Mucosa of descending colon (tissue), 3 donors: ENCODE measurements at regions not wholly inside any gene's neighbourhood (a gene's known extent, or its start where the extent isn't known, plus 50 kb on each side); places are given as distances from the start of the nearest gene placed in this dataset.

Experiments used
- ATAC-seq: fragments of 200-7000 bp; cut with Tn5 transposase; one replicate; pipeline ENCODE4 v1.9.1; 2020; ENCODE audit warnings: mild to moderate bottlenecking, moderate library complexity
- DNase-seq, 3 donors: peaks; one replicate each; pipeline ENCODE4 v3.0.0-alpha.2; 2020
- H3K36me3 ChIP-seq: fragments of 200-600 bp; one replicate; pipeline ENCODE4 v1.8.0; 2021; ENCODE audit warnings: low read depth, mild to moderate bottlenecking
- H3K4me1 ChIP-seq: fragments of 200-600 bp; one replicate; pipeline ENCODE4 v1.8.0; 2021; ENCODE audit warnings: low read depth, mild to moderate bottlenecking
- H3K4me3 ChIP-seq: fragments of 200-600 bp; one replicate; pipeline ENCODE4 v1.8.0; 2021; ENCODE audit warnings: mild to moderate bottlenecking
- H3K9me3 ChIP-seq: fragments of 200-600 bp; one replicate; pipeline ENCODE4 v1.8.0; 2021; ENCODE audit warnings: mild to moderate bottlenecking
- CTCF ChIP-seq: fragments of 200-600 bp; IDR thresholded peaks from one replicate; pipeline ENCODE4 v1.8.0; 2022; ENCODE audit warnings: antibody characterized with exemption, mild to moderate bottlenecking
- intact Hi-C, 2 donors: fragments of 100-400 bp; cut with DNase I in 1 of 2; cut with micrococcal nuclease in 1 of 2; formaldehyde crosslinking; loops; one replicate each; pipeline versions ENCODE4 v1.11.0 to v1.11.1; 2022; cut with DNase I, micrococcal nuclease
- donor health status: DM: no; HTN: no; CAD: no; lungs with moderate emphysema.
- donor health status: DM: no; HTN: no; CAD: no.
- donor health status: DM: no; HTN: yes; CAD: no.

DNA sequence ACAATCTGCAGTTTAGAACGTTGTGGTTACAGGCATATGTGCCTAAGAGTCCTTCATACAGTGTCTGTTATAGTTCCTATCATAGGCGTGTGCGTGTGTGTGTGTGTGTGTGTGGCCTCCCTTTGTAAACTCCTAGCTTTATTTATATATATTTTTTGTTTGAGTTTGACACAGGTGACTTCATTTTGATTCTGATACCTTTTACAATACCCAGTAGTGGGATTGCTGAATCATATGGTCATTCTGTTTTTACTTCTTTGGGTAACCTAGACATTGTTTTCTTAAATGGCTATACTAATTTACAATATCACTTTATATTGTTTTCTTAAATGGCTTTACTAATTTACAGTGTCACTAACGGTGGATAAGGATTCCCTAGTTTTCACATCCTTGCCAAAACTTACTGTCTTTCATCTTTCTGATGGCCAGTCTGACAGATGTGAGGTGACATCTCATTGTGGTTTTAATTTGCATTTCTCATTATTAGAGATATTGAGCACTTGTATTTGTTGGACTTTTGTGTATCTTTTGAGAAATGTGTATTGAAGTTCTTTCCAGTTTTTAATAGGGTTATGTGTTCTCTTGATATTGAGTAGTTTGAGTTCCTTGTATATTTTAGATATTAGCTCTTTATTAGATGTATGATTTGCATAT, 211.1 kb upstream of the NUDT6 start:
- ATAC-seq: no peak
- intact Hi-C loops: no loop called here
- Histone ChIP-seq H3K36me3 (no peaks in the 10 kb centered on the region), H3K4me1 (no peaks in the 10 kb centered on the region), H3K4me3 (no peak overlapping the region), H3K9me3 (no peaks in the 10 kb centered on the region)
- no peak for TF ChIP-seq CTCF
- no peak for DNase-seq

- no peak for TF ChIP-seq CTCF
- no peak for DNase-seq
- H3K4me3 ChIP-seq: no peak overlapping the region
- intact Hi-C loops: no loop called here
- peak; percentile 77 for ATAC-seq
- H3K36me3 ChIP-seq: no peaks in the 10 kb centered on the region
- no peaks in the 10 kb centered on the region for H3K9me3 ChIP-seq
- peaks cover 3% of the 10 kb centered on the region for H3K4me1 ChIP-seq
Measured at GRCh38 chr4:123144616-123145015, 222.2 kb upstream of the NUDT6 start.

DNA sequence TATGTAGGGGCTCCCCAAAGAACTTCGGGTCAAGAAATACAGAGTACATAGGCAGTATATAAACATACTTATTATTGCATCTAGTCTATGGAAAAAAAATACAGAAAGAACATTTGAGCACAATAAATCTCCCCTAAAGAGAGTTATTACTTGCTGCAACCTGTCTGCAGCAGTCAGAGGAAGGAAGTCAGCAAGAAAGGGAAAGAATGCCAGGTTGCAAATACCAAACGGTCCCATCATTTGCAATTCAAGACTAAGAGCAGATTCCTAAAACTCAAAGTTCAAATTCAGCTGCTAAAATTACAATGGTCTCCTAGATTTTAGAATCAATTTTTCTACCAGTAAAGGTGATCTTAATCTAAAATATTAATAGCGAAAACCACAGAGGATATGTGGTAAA, 236.2 kb upstream of the NUDT6 start:
- DNase-seq: no peak
- H3K36me3 ChIP-seq: no peaks in the 10 kb centered on the region
- ATAC-seq: no peak
- no peak overlapping the region for H3K4me3 ChIP-seq
- intact Hi-C loops: no loop called here
- no peak for TF ChIP-seq CTCF
- no peaks in the 10 kb centered on the region for H3K4me1 ChIP-seq
- H3K9me3 ChIP-seq: no peaks in the 10 kb centered on the region

DNA sequence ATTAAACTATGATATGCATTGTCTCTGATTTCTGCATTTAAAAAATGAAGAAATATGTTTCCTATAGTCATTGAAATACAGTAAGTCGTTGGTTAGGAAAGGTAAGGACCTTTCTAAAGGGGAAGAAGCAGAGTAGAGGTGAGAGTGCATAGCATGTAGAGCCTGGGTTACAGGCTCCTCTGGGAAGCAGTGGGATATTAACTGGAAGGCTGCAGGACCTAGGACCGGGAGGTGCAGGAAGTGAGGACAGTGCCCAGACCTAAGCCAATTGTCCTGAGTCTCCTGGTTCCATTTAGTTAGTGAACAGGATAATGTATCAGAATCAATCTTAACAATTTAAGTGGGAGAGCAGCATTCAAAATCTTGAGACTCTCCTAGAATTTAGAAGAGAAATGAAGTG, 237.1 kb upstream of the NUDT6 start:
- DNase-seq (no peak), ATAC-seq (peak; percentile 22)
- Histone ChIP-seq H3K36me3 (no peaks in the 10 kb centered on the region), H3K9me3 (no peaks in the 10 kb centered on the region), H3K4me3 (no peak overlapping the region), H3K4me1 (no peaks in the 10 kb centered on the region)
- intact Hi-C loops: no loop called here
- no peak for TF ChIP-seq CTCF

- Histone ChIP-seq H3K4me3 (no peak overlapping the region), H3K9me3 (no peaks in the 10 kb centered on the region), H3K4me1 (no peaks in the 10 kb centered on the region), H3K36me3 (no peaks in the 10 kb centered on the region)
- ATAC-seq (no peak), DNase-seq (no peak)
- intact Hi-C loops: no loop called here
- TF ChIP-seq CTCF: no peak
Measured at GRCh38 chr4:123162859-123163258, 233.7 kb upstream of the SPRY1 start.

DNA sequence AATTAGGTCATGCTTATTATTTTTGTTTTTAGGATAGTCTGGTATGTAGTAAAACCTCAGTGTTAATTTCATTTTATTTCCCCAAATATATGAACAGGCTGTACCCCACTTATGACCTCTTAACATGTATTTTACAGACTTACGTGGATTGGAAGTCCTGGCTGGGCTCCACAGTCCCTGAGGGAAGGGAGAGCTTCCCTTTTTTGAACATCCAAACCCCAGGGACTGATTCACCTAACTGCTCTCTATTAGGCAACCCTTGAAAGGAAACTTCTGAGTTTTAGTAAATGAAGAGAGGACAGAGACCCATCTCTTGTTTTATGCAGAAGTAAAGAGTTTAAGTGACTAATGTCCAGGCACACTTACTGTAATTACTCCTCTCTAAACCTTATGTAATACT, 233.1 kb upstream of the SPRY1 start:
- ATAC-seq (no peak), DNase-seq (no peak)
- no peak for TF ChIP-seq CTCF
- Histone ChIP-seq H3K4me3 (no peak overlapping the region), H3K9me3 (no peaks in the 10 kb centered on the region), H3K4me1 (no peaks in the 10 kb centered on the region), H3K36me3 (no peaks in the 10 kb centered on the region)
- intact Hi-C loops: no loop called here
